ENCODE measurements at regions not wholly inside any gene's neighbourhood (a gene's known extent, or its start where the extent isn't known, plus 50 kb on each side); places are given as distances from the start of the nearest gene placed in this dataset.

DNA sequence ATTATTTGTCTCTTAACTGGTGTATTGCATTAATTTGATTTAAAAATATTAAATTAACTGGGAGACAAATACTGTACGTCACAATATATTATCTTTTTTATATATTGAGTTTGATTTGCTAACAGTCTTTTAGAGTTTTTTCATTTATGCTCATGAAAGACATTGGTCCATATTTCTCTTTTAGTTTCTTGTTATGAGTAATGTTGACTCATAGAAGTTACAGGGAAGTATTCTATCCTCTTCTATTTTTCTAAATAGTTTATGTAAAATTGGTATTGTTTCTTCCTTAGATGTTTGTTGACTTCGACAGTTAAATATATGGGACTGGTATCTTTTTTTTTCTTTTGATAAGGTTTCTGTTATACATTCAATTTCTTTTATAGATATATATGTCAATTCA is 1115.6 kb upstream of the CITED2 start:
- DNase-seq (ENCODE audit: low read depth) = no peak
- TF ChIP-seq, protein P1, sequence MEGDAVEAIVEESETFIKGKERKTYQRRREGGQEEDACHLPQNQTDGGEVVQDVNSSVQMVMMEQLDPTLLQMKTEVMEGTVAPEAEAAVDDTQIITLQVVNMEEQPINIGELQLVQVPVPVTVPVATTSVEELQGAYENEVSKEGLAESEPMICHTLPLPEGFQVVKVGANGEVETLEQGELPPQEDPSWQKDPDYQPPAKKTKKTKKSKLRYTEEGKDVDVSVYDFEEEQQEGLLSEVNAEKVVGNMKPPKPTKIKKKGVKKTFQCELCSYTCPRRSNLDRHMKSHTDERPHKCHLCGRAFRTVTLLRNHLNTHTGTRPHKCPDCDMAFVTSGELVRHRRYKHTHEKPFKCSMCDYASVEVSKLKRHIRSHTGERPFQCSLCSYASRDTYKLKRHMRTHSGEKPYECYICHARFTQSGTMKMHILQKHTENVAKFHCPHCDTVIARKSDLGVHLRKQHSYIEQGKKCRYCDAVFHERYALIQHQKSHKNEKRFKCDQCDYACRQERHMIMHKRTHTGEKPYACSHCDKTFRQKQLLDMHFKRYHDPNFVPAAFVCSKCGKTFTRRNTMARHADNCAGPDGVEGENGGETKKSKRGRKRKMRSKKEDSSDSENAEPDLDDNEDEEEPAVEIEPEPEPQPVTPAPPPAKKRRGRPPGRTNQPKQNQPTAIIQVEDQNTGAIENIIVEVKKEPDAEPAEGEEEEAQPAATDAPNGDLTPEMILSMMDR (conservative IDR thresholded peaks at IDR 0.05; ENCODE audit: low read depth, low read length) = no peak
- H3K4me3 ChIP-seq (ENCODE audit: low read length) = no peak overlapping the region

DNA sequence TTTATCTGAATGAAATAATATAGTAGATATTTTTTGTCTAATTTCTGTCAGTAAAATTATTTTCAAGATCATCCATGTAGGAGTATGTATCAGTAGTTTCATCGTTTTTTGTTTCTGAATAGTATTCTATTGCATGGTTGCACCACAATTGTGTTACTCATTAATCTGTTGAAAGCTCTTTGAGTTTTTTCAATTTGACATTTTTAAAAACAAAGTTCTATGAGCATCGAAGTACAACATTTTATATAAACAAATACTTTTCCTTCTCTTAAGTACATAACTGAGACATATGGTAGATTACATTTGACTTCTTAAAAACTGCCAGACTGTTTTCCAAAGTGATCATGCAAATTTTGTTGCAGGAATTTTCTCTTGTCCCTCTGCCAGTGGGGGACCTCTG is 1113.1 kb upstream of the CITED2 start:
- DNase-seq (ENCODE audit: low read depth) = no peak
- TF ChIP-seq, protein P1 (conservative IDR thresholded peaks at IDR 0.05; ENCODE audit: low read depth, low read length) = no peak

DNA sequence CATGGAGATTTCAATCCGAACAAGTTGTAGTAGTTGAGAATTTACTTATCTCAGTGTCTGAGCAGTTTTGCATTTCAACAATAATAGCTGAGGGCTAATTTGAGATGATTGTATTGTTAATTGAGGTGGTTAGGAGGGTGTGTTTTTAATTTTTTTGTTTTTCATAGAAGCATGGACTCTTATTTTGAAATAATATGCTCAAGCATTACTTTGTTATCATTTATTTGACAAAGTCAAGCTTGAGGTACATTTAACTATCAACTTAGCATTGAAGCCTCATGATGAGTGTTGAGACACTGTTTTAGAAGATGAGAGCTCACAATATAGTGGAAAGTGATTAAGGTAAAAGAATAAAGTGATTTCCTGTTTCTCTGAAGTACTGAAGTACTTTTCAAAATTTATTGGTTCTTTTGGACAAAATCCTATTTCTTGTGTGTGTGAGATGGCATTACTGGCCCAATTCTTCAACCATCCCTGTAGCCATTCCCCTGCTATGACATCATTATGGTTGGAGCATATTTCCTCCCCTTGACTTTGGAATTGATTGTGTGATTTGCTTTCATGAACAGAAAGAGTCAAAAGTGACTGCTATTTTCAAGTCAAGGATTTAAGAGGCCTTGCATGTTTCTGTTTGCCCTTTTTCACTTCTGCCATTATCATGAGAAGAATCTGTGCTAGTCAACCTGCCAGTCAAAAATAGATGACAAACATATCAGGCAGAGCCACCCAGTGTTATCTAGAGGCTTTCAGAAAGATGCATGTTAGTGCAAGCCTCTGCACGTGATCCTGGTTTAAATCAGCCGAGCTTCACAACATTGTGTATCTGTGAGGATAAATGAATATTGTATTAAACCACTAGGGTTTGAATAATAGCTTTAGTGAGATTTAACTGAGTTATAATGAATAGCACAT is 1112.3 kb upstream of the CITED2 start:
- TF ChIP-seq, protein P1 (conservative IDR thresholded peaks at IDR 0.05; ENCODE audit: low read depth, low read length) = no peak
- no peak overlapping the region for H3K4me3 ChIP-seq (ENCODE audit: low read length)
- DNase-seq (ENCODE audit: low read depth) = no peak

More for the DNA sequence above, 1113.1 kb upstream of the CITED2 start:
- H3K4me3 ChIP-seq (ENCODE audit: low read length) = no peak overlapping the region

DNA sequence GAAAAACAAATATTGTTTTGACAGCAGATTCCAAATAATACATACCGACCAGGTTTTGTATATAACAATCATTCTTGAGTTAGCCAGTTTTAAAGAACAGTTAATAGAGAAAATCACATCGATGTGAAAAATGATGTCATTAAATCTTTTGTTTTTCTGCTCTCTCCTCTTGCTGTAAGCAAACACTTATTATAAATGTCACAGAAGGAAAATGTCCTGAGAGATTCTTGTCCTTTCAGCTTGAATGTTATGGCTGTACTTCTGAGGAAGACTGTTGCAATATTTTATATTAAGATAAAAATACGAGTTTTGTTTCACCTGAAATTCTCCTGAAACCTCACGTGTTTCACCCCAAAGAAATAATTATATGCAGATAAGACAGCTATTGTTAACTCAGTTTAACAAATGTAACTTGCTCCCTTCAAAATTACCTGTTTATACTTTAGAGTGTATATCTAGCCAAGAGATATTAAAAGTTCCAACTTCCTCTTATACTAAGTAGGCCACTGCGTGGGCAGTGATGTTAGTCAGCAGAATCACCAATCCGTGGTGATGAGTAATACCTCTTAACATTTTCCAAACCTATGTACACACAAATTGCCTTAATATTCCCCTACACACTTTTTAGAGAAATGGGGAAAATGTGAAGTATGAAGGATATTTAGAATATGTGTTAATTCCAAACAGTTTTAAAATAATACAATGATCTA is 1111.4 kb upstream of the CITED2 start:
- TF ChIP-seq, protein P1 (conservative IDR thresholded peaks at IDR 0.05; ENCODE audit: low read depth, low read length) = no peak
- H3K4me3 ChIP-seq (ENCODE audit: low read length) = no peak overlapping the region
- peak; percentile 83 for DNase-seq (ENCODE audit: low read depth)

DNA sequence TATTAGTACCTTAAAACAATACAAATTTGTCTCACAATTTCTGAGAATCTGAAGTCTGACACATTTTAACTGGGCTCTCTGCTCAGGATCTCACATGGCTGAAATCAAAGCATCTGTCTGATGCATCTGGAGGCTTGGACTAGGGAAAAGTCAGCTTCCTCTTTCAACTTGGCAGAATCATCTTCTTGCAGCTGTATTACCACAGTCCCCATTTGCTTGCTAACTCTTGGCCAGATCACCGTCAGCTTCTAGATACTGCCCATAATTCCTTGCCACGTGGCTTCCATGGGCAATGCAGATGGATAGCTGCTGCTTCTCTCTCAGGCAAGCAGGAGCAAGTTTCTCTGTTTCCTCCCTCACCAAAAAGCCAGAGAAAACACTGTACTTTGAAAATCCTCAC is 1106.4 kb upstream of the CITED2 start:
- H3K4me3 ChIP-seq (ENCODE audit: low read length) = no peak overlapping the region
- no peak for DNase-seq (ENCODE audit: low read depth)
- TF ChIP-seq, protein P1 (conservative IDR thresholded peaks at IDR 0.05; ENCODE audit: low read depth, low read length) = no peak

DNA sequence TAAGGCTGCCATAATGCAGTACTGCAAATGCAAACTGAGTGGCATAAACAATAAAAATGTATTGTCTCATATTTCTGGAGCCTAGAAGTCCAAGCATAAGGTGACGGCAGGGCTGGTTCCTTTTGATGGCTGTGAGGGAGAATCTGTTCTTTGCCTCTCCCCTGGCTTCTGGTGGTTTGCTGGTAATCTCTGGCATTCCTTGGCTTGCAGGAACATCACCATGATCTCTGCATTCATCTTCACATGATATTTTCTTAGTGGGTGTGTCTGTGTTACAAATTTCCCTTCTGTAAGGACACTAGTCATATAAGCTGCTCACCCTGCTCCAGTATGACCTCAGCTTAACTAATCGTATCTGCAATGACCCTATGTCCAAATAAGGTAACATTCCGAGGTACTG is 1104.2 kb upstream of the CITED2 start:
- no peak for DNase-seq (ENCODE audit: low read depth)
- no peak overlapping the region for H3K4me3 ChIP-seq (ENCODE audit: low read length)
- TF ChIP-seq, protein P1 (conservative IDR thresholded peaks at IDR 0.05; ENCODE audit: low read depth, low read length) = no peak
